Panc1 (cell line): ENCODE measurements at regions not wholly inside any gene's neighbourhood (a gene's known extent, or its start where the extent isn't known, plus 50 kb on each side); places are given as distances from the start of the nearest gene placed in this dataset.
A peak's percentile ranks its signal among the peaks of the same experiment; 100 is the strongest.

Experiments used
- ATAC-seq: fragments of 200-7000 bp; cut with Tn5 transposase; 2 replicates; pipeline ENCODE4 v1.9.1; 2020; ENCODE audit warnings: mild to moderate bottlenecking, moderate library complexity
- BruUV-seq: library from RNA; stranded (reverse); fragments of 400-500 nt; replicated peaks from 2 replicates; lab custom pipeline; 2021; lab: Mats Ljungman, UMichigan
- CTCF ChIA-PET: fragments of 300-600 bp; sonication (Branson Sonifier 250); formaldehyde crosslinking; loops from one replicate; lab custom pipeline; 2022; ENCODE audit warnings: antibody characterized with exemption; lab: Charles Lee
- POLR2A ChIA-PET: fragments of 300-600 bp; sonication (Branson Sonifier 250); formaldehyde crosslinking; loops from one replicate; lab custom pipeline; 2022; ENCODE audit warnings: antibody characterized with exemption; lab: Charles Lee
- DNase-seq: peaks from one replicate; pipeline ENCODE4 v3.0.0-alpha.2; 2010; ENCODE audit warnings: low read depth, low spot score
- H3K27ac ChIP-seq: 2 replicates; pipeline ENCODE4 v1.5.1; 2011; ENCODE audit warnings: mild to moderate bottlenecking, low read length, inconsistent platforms
- H3K27me3 ChIP-seq: fragments of 200-500 bp; sonication (Bioruptor generic); 2 replicates; pipeline ENCODE4 v1.6.0; 2014; ENCODE audit warnings: low read length, inconsistent platforms; ENCODE audit not compliant: control insufficient read depth, insufficient read depth
- H3K36me3 ChIP-seq: fragments of 200-500 bp; sonication (Bioruptor generic); 2 replicates; pipeline ENCODE4 v1.5.1; 2014; ENCODE audit warnings: inconsistent platforms, mild to moderate bottlenecking, low read length, moderate library complexity; ENCODE audit not compliant: control insufficient read depth, insufficient read depth
- H3K4me1 ChIP-seq: 2 replicates; pipeline ENCODE4 v1.5.1; 2011; ENCODE audit warnings: inconsistent platforms, mild to moderate bottlenecking, low read length, moderate library complexity; ENCODE audit not compliant: control insufficient read depth, insufficient read depth
- H3K4me3 ChIP-seq, 2 experiments: 2 replicates each; pipeline ENCODE4 v1.5.1; 2011 to 2012; ENCODE audit warnings: low read depth in 2 of 2, low read length in 2 of 2, mild to moderate bottlenecking in 2 of 2, inconsistent platforms in 1 of 2, moderate library complexity in 1 of 2
- H3K9me3 ChIP-seq: fragments of 200-500 bp; sonication (Bioruptor generic); 2 replicates; pipeline ENCODE4 v1.5.1; 2014; ENCODE audit warnings: low read depth, mild to moderate bottlenecking, inconsistent platforms, low read length, moderate library complexity; ENCODE audit not compliant: control insufficient read depth, insufficient read depth
- CTCF ChIP-seq: fragments of 450-650 bp; IDR thresholded peaks from 2 replicates; pipeline ENCODE4 v1.5.1; 2017; ENCODE audit warnings: mild to moderate bottlenecking
- POLR2AphosphoS5 ChIP-seq: IDR thresholded peaks from 2 replicates; pipeline ENCODE4 v1.6.1; 2012; ENCODE audit warnings: mild to moderate bottlenecking, low read depth, low read length, moderate library complexity
- REST ChIP-seq, 2 experiments: IDR thresholded peaks; 2 replicates each; pipeline ENCODE4 v1.6.1; 2011 to 2012; ENCODE audit warnings: low read depth in 2 of 2, control low read depth in 1 of 2, low read length in 1 of 2, mild to moderate bottlenecking in 1 of 2, moderate library complexity in 1 of 2; ENCODE audit not compliant: insufficient read depth in 1 of 2
- SIN3A ChIP-seq: IDR thresholded peaks from 2 replicates; pipeline ENCODE4 v1.6.1; 2012; ENCODE audit warnings: low read depth, mild to moderate bottlenecking, low read length, moderate library complexity, borderline replicate concordance; ENCODE audit not compliant: insufficient read depth
- TCF7L2 ChIP-seq: IDR thresholded peaks from 2 replicates; pipeline ENCODE4 v1.6.1; 2011; ENCODE audit warnings: mild to moderate bottlenecking, low read depth, low read length, inconsistent platforms
- in situ Hi-C: cut with HindIII; loops from 2 replicates; pipeline ENCODE4 v1.10.0; 2016; ENCODE audit warnings: low sequenced_read_pairs, low pct_unique_long_range_greater_than_20kb
- intact Hi-C: fragments of 100-400 bp; cut with micrococcal nuclease; formaldehyde crosslinking; loops from one replicate; pipeline ENCODE4 v1.10.0; 2022; ENCODE audit not compliant: unreplicated experiment

GRCh38 chr3:186465508-186465907 is 78.7 kb downstream of the CRYGS start:
- BruUV-seq = no TSS peak
- intact Hi-C loops = no loop called here
- in situ Hi-C loops = no loop called here
- ATAC-seq (no peak), DNase-seq (no peak)
- TF ChIP-seq REST (IDR thresholded peaks at IDR 0.05; ENCODE audit: insufficient read depth in 1 of 2, low read depth in 2 of 2, low read length in 1 of 2) (no peak), TCF7L2 (no peak), SIN3A (no peak), POLR2AphosphoS5 (no peak), CTCF (no peak)
- no peaks in the 10 kb centered on the region for H3K4me1 ChIP-seq
- no peak overlapping the region for H3K27ac ChIP-seq
- ChIA-PET POLR2A (no interaction called here), CTCF (no interaction called here)
- H3K27me3 ChIP-seq = peaks cover 29% of the 10 kb centered on the region
- no peaks in the 10 kb centered on the region for H3K36me3 ChIP-seq
- no peaks in the 10 kb centered on the region for H3K9me3 ChIP-seq
- H3K4me3 ChIP-seq = no peak overlapping the region

GRCh38 chr3:186464424-186465093 is 79.6 kb downstream of the CRYGS start:
- no peak for DNase-seq
- intact Hi-C loops (no loop called here), in situ Hi-C loops (no loop called here)
- BruUV-seq = no TSS peak
- ChIA-PET CTCF (no interaction called here), POLR2A (no interaction called here)
- H3K4me1 ChIP-seq = no peaks in the 10 kb centered on the region
- H3K9me3 ChIP-seq = no peaks in the 10 kb centered on the region
- TF ChIP-seq POLR2AphosphoS5 (no peak), SIN3A (no peak), CTCF (peak; percentile 31; the same call in 1 of the 2 replicates)
- no peaks in the 10 kb centered on the region for H3K36me3 ChIP-seq
- H3K4me3 ChIP-seq = no peak overlapping the region
- no peak overlapping the region for H3K27ac ChIP-seq
- no peak; the same call in 1 of the 2 replicates for ATAC-seq
- H3K27me3 ChIP-seq = peaks cover 27% of the 10 kb centered on the region
